Astrocyte of the cerebellum (primary cell): ENCODE measurements at regions not wholly inside any gene's neighbourhood (a gene's known extent, or its start where the extent isn't known, plus 50 kb on each side); places are given as distances from the start of the nearest gene placed in this dataset.
A peak's percentile ranks its signal among the peaks of the same experiment; 100 is the strongest.

Experiments
- DNase-seq: peaks from one replicate; pipeline ENCODE4 v3.0.0-alpha.2; 2011; ENCODE audit warnings: low read depth
- H3K4me3 ChIP-seq: 2 replicates; pipeline ENCODE4 v1.5.1; 2011; ENCODE audit warnings: mild to moderate bottlenecking, low read depth, low read length, moderate library complexity
- in situ Hi-C: cut with HindIII; loops from 2 replicates; pipeline ENCODE4 v1.10.0; 2017; ENCODE audit warnings: low sequenced_read_pairs
- TF ChIP-seq, protein P1 (sequence below): IDR thresholded peaks from 2 replicates; pipeline ENCODE4 v1.5.1; 2012; ENCODE audit warnings: low read length, low read depth, moderate library complexity, mild to moderate bottlenecking; ENCODE audit errors: missing control alignments

GRCh38 chr12:58357511-58357910 lies 416.1 kb downstream of the ATP23 start:
- TF ChIP-seq, protein P1, sequence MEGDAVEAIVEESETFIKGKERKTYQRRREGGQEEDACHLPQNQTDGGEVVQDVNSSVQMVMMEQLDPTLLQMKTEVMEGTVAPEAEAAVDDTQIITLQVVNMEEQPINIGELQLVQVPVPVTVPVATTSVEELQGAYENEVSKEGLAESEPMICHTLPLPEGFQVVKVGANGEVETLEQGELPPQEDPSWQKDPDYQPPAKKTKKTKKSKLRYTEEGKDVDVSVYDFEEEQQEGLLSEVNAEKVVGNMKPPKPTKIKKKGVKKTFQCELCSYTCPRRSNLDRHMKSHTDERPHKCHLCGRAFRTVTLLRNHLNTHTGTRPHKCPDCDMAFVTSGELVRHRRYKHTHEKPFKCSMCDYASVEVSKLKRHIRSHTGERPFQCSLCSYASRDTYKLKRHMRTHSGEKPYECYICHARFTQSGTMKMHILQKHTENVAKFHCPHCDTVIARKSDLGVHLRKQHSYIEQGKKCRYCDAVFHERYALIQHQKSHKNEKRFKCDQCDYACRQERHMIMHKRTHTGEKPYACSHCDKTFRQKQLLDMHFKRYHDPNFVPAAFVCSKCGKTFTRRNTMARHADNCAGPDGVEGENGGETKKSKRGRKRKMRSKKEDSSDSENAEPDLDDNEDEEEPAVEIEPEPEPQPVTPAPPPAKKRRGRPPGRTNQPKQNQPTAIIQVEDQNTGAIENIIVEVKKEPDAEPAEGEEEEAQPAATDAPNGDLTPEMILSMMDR = no peak
- no peak overlapping the region for H3K4me3 ChIP-seq
- in situ Hi-C loops = loop anchor here (25.0 kb wide), 1 partner anchor 180 kb away; no protein-coding TSS in a partner anchor
- DNase-seq = no peak

GRCh38 chr12:58358369-58358768 lies 417.0 kb downstream of the ATP23 start:
- H3K4me3 ChIP-seq = no peak overlapping the region
- in situ Hi-C loops = loop anchor here (25.0 kb wide), 1 partner anchor 179 kb away; no protein-coding TSS in a partner anchor
- TF ChIP-seq, protein P1 = no peak
- no peak for DNase-seq

GRCh38 chr12:58359084-58359483 lies 417.7 kb downstream of the ATP23 start:
- no peak for DNase-seq
- in situ Hi-C loops = loop anchor here (25.0 kb wide), 1 partner anchor 178 kb away; no protein-coding TSS in a partner anchor
- H3K4me3 ChIP-seq = no peak overlapping the region
- TF ChIP-seq, protein P1 = no peak

GRCh38 chr12:58361056-58361455 lies 419.7 kb downstream of the ATP23 start:
- TF ChIP-seq, protein P1 = no peak
- DNase-seq = no peak
- no peak overlapping the region for H3K4me3 ChIP-seq
- in situ Hi-C loops = loop anchor here (25.0 kb wide), 1 partner anchor 176 kb away; no protein-coding TSS in a partner anchor

DNA sequence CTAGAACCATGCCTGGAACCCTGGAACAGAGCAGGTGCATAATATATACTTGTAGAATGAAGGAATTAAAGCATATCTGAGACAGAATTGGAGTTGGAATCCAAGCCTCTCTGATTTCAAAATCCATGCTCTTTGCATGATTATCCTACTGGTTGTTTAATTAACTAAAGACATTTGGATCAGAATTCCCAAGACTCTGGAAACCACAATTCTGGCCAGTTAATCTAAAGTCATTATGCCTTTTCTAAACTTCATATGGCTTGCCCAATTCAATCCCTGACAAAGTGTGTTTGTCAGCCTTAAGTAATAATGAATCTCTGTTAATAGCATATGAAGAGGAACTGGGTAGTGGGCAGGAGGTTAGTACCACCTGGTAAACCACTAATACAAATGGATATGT lies 422.6 kb downstream of the ATP23 start:
- H3K4me3 ChIP-seq = no peak overlapping the region
- TF ChIP-seq, protein P1 = no peak
- no peak for DNase-seq
- in situ Hi-C loops = loop anchor here (25.0 kb wide), 1 partner anchor 173 kb away; no protein-coding TSS in a partner anchor

- peak; percentile 99 for DNase-seq
- in situ Hi-C loops = loop anchor here (25.0 kb wide), 1 partner anchor 173 kb away; no protein-coding TSS in a partner anchor
- H3K4me3 ChIP-seq = no peak overlapping the region
- TF ChIP-seq, protein P1 = no peak
Measured at GRCh38 chr12:58364389-58365086, 423.2 kb downstream of the ATP23 start.
